Effector CD4-positive, alpha-beta T cell (primary cell): ENCODE measurements at regions not wholly inside any gene's neighbourhood (a gene's known extent, or its start where the extent isn't known, plus 50 kb on each side); places are given as distances from the start of the nearest gene placed in this dataset.

ENCODE experiments used
- DNase-seq: peaks from one replicate; pipeline ENCODE4 v3.0.0-alpha.2; 2020

GRCh38 chr6:4553387-4553786, 222.8 kb upstream of the CDYL start:
- no peak for DNase-seq

GRCh38 chr6:4550227-4550597, 226.0 kb upstream of the CDYL start:
- no peak for DNase-seq

GRCh38 chr6:4549556-4550226, 226.5 kb upstream of the CDYL start:
- no peak for DNase-seq

GRCh38 chr6:4545893-4546292, 230.3 kb upstream of the CDYL start:
- DNase-seq, result no peak

- DNase-seq, result no peak
Measured at GRCh38 chr6:4543596-4543995, 232.6 kb upstream of the CDYL start.

GRCh38 chr6:4533576-4533975, 242.6 kb upstream of the CDYL start:
- no peak for DNase-seq

- no peak for DNase-seq
Measured at GRCh38 chr6:4531406-4531805, 244.8 kb upstream of the CDYL start.

- DNase-seq, result no peak
Measured at GRCh38 chr6:4522453-4522852, 253.8 kb upstream of the CDYL start.

- DNase-seq, result no peak
Measured at GRCh38 chr6:4521070-4521469, 255.1 kb upstream of the CDYL start.

GRCh38 chr6:4518506-4518905, 257.7 kb upstream of the CDYL start:
- no peak for DNase-seq

GRCh38 chr6:4516206-4516605, 260.0 kb upstream of the CDYL start:
- no peak for DNase-seq

GRCh38 chr6:4513561-4513960, 262.6 kb upstream of the CDYL start:
- no peak for DNase-seq

- no peak for DNase-seq
Measured at GRCh38 chr6:4512051-4512471, 264.1 kb upstream of the CDYL start.

- no peak for DNase-seq
Measured at GRCh38 chr6:4511641-4512020, 264.6 kb upstream of the CDYL start.

- DNase-seq, result no peak
Measured at GRCh38 chr6:4510906-4511640, 265.1 kb upstream of the CDYL start.

- DNase-seq, result no peak
Measured at GRCh38 chr6:4510317-4510716, 265.9 kb upstream of the CDYL start.

GRCh38 chr6:4509506-4509905, 266.7 kb upstream of the CDYL start:
- DNase-seq, result no peak

- no peak for DNase-seq
Measured at GRCh38 chr6:4506792-4507191, 269.4 kb upstream of the CDYL start.

GRCh38 chr6:4506223-4506622, 270.0 kb upstream of the CDYL start:
- DNase-seq, result no peak

- DNase-seq, result no peak
Measured at GRCh38 chr6:4504700-4505099, 271.5 kb upstream of the CDYL start.

- no peak for DNase-seq
Measured at GRCh38 chr6:4503700-4504099, 272.5 kb upstream of the CDYL start.

GRCh38 chr6:4496284-4496683, 279.9 kb upstream of the CDYL start:
- DNase-seq, result no peak

GRCh38 chr6:4491501-4492260, 284.5 kb upstream of the CDYL start:
- no peak for DNase-seq

- DNase-seq, result no peak
Measured at GRCh38 chr6:4489538-4489937, 286.7 kb upstream of the CDYL start.
